GM18519 (cell line): ENCODE measurements at regions not wholly inside any gene's neighbourhood (a gene's known extent, or its start where the extent isn't known, plus 50 kb on each side); places are given as distances from the start of the nearest gene placed in this dataset.
"Not testable (repeated sequence)": the region's sequence is repeated elsewhere in the genome, so short reads cannot be mapped to it uniquely, and the experiment has no call there.

Experiments used
- ATAC-seq: cut with Tn5 transposase; IDR thresholded peaks from one replicate; pipeline ENCODE4 v1.9.1; 2021; ENCODE audit warnings: mild to moderate bottlenecking, moderate library complexity; ENCODE audit not compliant: unreplicated experiment, low FRiP score

DNA sequence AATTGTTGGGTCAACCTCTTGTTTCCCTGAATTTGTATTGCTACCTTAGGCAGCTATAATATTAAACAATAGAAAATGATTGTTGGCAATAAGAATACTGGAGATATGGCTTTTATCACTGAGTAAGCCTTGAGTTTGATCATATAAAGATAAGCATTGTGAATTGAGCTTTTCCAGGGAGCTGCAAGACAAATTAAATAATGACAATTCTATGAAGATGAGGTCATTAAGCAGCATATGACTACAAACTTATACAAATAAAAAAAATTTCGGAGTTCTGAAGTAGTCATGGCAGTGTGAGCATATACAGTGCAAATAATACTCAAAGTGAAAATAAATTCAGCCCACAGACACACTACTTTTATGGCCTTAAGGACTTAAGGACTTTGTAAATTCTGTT, 161.1 kb upstream of the ANO5 start:
- no peak for ATAC-seq

DNA sequence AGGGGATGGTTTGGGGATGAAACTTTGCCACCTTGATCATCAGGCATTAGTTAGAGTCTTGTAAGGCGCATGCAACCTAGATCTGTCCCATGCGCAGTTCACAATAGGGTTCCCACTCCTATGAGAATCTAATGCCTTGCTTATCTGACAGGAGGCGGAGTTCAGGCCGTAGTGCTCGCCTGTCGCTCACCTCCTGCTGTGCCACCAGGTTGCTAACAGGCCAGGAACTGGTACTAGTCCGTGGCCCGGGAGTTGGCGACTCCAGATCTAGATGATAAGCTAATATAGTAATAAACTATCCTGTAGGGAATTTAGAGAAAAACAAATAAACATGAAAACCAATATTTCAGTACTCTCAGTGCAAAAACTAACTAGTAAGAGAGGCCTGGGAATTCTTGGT, 155.4 kb upstream of the ANO5 start:
- no peak for ATAC-seq

DNA sequence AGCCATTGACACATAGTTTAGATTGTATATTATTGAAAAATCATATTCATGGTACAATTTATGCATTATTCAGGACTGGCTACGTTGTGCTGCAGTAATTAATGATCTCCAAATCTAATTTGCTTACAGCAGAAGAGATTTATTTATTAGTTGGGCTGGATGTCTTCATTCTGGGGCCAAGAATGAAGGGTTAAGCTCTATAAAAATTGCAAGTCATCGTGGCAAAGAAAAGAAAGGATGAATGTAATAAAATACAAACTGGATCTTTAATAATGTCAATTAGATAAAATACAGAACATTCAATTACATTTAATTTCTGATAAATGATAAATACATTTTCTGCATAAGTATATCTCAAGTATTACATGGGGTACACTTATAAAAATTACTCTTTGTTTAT, 151.8 kb upstream of the ANO5 start:
- ATAC-seq = no peak

DNA sequence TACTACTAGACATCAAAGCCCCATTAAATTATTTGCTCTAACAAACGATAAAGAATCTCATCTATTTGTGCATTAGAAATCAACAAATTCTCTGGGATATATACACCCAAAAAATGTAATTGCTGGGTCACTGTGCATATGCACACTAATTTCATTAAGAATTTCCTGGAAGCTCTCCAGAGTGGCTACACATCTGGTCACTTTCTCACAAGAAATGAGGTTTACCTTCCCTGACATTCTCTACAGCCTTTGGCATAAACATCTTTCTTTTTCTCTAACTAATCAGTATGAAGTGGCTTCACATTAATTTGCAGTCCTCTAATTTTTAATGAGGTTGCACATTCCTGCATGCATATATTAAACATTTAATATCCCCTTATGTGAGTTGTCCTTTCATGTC, 150.8 kb upstream of the ANO5 start:
- ATAC-seq = no peak

DNA sequence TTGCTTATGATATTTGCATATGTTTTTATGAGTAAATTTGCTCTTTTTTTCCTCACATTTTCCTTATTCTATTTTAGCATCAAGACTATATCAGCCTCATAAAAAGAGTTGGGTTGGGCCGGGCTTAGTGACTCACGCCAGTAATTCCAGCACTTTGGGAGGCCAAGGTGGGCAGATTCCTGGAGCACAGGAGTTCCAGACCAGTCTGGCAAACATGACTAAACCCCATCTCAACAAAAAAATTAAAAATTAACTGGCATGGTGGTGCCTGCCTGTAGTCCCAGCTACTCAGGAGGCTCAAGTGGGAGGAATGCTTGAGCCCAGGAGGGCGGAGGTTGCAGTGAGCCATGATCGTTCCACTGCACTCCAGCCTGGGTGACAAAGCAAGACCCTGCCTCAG, 148.8 kb upstream of the ANO5 start:
- ATAC-seq = no peak

DNA sequence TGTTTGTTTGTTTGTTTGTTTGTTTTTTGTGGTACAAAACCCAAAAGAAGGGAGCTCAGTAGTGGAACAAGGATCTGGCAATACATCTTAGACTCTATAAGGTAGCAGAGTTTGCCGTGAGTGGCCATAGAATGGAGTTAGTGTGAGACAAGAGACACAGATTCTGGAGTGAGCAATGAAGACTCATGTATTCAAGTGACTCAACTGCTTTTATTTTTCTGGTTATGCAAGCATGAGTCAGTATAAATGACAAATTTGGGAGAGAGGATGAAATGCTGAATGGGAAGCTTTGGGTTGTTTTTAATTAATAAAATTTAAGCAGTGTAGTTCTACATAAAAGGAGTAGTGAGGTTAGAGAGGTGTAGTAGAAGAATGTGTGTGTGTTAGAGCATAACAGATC, 143.6 kb upstream of the ANO5 start:
- no peak for ATAC-seq

DNA sequence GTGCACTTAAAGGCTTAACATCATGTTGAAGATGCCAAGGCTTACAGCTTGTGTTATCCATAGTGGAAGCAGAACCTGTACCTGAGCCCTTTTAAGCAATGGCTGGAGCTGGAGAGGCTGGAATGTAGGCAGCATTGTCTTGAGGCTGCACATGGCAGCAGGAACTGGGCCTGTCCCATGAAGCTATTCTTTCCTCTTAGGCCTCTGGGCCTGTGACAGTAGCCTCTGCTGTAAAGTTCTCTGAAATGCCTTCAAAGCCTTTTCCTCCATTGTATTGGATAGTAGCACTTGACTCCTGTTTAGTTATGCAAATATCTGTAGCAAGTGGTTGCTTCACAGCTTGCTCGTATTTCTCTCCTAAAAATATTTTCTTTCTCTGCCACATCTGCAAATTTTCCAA, 127.4 kb upstream of the ANO5 start:
- ATAC-seq = no peak

DNA sequence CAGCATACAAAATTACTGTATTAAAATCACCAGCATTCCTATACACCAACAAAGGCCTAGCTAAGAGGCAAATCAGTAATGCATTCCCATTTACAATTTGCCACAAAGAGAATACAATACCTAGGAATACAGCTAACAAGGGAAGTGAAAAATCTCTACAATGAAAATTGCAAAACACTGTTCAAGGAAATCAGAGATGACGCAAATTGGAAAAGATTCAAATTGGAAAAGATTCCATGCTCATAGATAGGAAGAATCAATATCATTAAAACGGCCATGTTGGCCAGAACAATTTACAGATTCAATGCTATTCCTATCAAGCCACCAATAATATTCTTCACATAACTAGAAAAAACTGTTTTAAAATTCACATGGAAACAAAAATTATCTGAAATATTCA, 123.0 kb upstream of the ANO5 start:
- ATAC-seq = no peak

DNA sequence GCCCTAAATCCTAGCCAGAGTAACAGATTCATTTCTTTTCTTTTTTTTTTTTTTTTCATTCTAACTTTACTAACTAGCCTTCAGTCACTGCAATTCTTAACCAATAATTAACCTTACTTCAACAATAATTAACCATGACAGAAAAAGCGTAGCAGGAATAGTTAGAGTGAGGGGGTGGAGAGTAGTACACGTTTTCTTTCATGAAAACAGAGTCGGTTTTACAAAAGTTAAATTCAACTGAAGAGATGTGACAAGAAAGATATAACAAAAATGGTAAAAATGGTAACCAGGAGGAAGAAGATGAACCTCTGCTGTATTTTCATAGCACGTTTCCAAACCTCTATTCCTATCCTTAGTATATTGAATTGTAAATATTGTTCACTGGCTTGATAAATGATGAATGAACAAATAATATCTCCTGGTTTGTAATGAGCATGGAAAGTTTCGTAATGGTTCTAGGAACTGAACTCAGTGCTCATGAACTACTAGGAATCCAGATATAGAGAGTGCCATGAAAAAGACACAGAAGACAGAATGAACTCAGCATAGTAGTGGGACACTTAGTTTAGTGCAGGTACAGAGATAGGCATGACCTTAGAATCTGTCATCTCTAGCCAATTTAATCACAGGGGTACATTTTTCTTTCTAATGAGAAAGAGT, 116.5 kb upstream of the ANO5 start:
- ATAC-seq = no peak

DNA sequence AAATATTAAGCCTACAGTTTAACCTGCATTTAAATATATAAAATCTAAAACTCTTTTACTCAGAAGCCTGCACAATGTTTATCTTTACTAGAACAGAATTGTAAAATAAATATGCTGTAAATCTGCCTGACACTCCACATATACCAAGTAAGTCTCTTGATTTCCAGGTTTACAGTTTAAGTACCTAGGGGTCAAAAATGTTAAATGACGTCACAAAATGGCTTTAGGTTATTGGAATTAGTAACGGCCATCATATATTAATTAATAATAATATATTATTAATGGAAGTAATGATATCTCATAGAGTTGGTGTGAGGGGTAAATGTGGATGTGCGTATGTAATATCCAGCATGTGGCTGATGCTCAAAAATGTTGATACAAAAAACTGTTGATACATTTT, 114.8 kb upstream of the ANO5 start:
- ATAC-seq = no peak

DNA sequence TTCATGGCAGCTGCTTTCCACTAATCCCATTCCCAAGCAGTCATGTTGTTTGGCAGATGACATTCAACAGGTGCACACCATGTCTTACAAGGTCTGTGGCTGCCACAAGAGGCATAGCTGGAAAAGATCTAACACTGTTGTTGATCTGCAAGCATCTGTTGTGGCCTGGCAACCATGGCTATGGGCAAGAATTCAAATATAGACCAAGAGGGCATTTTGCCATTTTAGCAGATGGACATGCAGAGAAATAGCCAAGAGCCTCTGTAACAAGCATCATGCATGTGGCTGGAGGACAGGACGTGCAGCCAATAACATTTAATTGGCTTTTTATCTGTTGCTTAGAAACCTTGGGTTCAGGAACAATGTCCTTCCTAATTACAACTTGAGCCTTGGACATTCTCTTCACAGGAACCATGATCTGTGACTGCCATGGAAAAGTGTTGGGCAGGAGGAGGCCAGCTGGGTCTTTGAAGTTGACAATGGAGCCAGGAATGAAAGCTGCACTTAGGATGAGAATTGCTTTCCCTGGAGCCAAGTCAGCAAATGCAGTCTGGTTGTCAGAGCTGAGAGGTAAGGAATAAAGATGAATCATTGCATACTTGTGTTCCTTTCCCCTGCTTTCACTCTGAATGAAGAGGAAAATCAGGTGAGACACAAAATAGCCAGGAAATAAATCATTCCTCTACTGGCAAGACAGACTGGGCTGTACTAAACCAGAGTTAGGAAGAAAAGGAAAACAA, 113.6 kb upstream of the ANO5 start:
- no peak for ATAC-seq

DNA sequence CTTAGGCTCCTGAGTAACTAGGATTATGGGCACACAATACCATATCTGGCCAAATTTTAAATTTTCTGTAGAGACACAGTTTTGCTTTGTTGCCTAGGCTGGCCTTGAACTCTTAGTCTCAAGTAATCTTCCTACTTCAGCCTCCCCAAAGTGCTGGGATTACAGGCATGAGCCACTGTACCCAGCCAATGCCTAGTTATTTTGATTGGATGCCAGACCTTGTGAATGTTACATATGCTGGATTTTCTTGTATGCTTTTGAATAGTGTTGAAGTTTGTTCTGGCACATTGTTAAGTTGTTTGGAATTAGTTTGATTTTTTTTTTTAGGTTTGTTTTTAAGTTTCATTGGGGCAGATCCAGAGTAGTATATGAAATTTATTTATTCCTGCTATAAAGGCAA, 110.7 kb upstream of the ANO5 start:
- ATAC-seq = no peak

DNA sequence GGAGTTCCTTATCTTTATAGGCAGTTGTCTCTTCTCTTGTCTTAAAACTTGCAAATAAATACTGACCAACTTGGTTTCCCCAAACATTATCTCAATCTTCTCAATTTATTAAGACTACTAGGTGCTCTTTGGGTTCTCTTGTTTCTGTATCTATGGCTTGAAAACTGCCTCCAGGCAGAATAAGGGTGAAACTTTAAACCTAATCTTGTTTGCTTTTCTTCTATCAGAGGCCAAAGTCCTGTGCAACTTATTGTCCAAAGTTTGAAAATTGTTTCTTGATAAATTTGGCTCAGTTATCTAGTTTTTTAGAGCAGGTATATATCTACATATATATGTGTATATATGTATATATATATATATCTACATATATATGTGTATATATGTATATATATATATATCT, 110.1 kb upstream of the ANO5 start:
- ATAC-seq = no peak

DNA sequence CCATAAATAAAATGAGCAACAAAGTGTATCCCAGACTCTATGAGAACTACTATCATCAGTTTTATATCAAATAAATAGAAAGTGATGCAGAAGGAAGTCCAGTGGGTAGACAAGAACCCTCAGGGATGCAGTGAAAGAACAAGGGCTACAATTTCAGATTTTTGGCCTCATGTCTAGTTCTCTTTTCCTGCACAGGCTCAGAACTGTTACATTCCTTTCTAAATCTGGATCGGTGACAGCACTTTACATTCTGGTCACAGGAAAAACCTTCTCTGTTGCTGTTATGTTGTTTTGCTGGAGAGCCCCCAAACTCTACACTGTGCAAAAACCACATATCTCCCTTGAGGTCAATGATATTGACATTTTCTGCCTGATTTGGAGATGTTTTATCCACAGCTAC, 108.8 kb upstream of the ANO5 start:
- no peak for ATAC-seq

DNA sequence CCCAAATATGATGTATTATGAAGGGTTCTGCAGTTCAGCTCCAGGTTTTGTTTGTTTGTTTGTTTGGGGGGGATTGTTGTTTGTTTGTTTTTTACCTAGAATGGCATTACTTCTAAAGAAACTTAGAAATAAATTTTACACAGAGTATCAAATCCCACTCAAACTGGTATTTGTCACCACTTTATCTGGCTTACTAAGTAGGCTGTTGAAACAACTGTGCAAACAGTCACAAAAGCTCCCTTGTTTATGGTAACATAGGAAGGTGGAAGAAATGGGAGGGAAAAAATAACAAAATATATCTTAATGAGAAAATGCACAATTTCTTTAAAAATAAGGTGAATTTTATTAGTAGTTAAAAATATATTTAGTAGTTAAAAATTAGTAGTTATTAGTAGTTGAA, 108.3 kb upstream of the ANO5 start:
- ATAC-seq = no peak

DNA sequence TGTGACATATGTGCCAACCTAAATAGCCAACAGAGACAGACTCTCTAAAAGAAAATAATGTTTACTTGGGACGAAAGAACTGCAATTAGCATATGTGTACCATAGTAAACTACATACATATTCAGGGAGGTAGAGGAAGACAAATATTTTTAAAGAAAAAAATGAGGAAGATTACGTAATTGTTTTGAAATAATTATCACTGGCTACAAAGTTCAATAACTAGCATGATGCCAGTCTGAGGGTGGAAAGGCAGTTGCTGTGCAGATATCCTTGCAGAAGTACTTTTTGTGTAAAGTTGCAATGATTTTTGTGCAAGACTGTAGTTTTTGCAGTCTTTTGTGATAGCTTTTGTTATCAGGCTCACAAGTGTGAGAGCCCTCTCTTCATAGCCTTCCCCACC, 103.3 kb upstream of the ANO5 start:
- no peak for ATAC-seq

DNA sequence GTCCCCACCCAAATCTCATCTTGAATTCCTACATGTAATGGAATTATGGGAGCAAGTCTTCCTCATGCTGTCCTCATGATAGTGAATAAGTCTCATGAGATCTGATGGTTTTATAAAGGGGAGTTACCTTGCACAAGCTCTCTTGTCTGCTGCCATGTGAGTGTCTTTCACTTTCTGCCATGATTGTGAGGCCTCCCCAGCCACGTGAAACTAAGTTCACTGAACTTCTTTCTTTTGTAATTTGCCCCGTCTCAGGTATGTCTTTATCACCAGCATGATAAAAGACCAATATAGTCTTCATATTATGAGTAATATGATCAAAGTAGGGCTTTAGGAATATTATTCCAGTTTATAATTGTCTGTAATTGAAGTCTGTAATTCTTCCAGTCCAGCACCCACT, 86.3 kb upstream of the ANO5 start:
- ATAC-seq = no peak

DNA sequence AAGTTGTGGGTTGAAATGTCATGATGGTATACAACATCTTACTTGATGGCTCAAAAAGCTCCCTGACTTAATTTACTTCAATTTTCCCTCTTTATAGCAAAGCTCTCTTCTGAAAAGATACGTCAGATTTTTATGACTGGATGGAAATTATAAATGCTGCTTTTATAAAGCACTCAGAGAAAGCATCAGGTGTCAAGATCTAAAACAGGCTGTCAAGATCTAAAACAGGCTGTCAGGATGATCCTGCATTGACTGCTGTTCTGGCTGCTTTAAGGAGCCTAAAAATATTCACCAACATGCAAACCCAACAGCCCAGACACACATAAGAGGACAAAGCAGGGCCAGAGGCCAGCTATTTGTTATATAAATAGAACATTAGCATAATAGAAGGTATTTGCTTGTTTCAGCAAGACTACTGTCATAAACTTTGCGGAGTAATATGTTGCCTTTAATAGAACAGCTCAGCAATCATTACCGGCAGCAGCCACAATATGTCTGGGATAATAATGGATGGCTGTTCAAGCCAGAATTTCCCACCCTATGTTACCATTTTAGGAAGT, 77.3 kb upstream of the ANO5 start:
- ATAC-seq = no peak

DNA sequence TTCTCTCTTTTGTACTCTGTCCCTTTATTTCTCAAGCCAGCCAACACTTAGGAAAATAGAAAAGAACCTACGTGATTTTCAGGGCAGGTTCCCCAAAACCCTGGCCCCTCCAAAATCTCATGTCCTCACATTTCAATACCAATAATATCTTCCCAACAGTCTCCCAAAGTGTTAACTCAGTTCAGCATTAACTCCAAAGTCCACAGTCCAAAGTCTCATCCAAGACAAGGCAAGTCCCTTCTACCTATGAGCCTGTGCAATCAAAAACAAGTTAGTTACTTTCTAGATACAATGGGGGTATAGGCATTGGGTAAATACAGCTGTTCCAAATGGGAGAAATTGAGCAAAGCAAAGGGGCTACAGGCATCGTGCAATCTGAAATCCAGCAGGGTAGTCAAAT, 64.9 kb upstream of the ANO5 start:
- ATAC-seq = not testable (repeated sequence)

DNA sequence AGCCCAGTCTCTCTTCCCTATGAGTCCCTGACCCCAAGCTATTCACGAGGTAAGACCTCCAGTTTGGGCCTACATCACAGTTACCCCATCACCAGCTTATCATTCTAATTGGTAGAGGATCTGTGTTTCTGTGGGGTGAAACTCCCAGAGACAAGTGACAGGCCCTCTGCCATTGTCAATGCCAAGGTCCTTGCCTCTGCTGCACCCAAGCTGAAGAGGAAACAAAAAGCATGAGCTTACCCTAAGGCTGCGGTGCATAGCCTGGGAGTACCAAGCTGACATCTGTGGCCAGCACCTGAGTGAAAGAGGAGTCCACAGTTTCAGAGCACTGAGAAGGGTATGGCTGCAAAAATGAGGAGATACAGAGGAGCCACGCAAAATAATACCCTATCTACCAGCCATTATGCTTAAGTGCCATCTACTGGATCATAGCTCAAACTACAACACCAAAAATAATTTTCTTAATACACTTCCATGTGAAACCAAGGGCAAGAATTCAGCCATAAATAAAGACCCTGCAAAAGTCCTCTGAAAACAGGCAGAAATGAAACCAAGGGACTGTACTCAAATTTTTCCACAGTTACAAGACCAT, 62.3 kb upstream of the ANO5 start:
- peak; percentile 88 for ATAC-seq

DNA sequence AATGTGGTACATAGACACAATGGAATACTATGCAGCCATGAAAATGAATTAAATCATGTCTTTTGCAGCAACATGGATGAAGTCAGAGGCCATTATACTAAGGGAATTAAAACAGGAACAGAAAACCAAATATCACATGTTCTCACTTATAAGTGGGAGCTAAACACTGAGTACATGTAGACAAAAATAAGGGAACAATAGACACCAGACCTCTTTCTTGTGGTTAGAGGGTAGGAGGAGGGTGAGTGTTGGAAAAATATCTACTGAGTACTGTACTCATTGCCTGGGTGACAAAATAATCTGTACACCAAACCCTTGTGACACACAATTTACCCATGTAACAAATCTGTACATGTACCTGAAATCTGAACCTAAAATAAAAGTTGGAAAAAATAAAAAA, 59.1 kb upstream of the ANO5 start:
- no peak for ATAC-seq

DNA sequence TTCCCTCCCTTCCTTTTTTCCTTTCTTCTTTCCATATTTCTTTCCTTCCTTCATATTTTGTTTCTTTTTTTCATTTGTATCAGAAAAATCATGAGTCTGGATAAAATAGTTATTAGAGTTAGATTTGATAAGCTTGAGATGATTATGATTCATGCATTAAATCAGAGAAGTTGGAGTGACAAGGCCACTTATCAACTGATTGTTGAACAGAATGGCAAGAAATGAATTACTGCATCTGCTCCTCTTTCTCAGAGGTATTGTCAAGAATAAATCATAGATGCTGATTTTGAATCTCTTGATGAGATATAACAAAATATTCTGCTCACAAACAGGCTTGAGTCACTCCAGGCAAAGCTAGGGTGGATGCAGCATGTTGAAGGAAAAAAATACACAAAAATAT, 54.6 kb upstream of the ANO5 start:
- no peak for ATAC-seq
